AG04449 (cell line): ENCODE measurements at regions not wholly inside any gene's neighbourhood (a gene's known extent, or its start where the extent isn't known, plus 50 kb on each side); places are given as distances from the start of the nearest gene placed in this dataset.

Source experiments
- CTCF ChIA-PET: fragments of 350-600 bp; formaldehyde crosslinking; extraction: SDS; loops from one replicate; lab custom pipeline; 2021; ENCODE audit warnings: antibody characterized with exemption; lab: Yijun Ruan, JAX
- POLR2A ChIA-PET: fragments of 400-600, 350-600 bp; formaldehyde crosslinking; extraction: SDS; loops from one replicate; lab custom pipeline; 2020; ENCODE audit warnings: antibody characterized with exemption, inconsistent platforms; lab: Yijun Ruan, JAX
- DNase-seq: peaks from one replicate; pipeline ENCODE4 v3.0.0-alpha.2; 2010; ENCODE audit warnings: low read depth, low spot score
- H3K4me3 ChIP-seq: 2 replicates; pipeline ENCODE4 v1.5.1; 2011; ENCODE audit warnings: low read depth, mild to moderate bottlenecking, control low read depth, low read length
- CTCF ChIP-seq: IDR thresholded peaks from one replicate; pipeline ENCODE4 v1.5.1; 2011; ENCODE audit warnings: mild to moderate bottlenecking, moderate library complexity, low read length, control low read depth, inconsistent platforms; ENCODE audit not compliant: insufficient read depth; ENCODE audit errors: missing control alignments

- ChIA-PET CTCF (interaction anchor here (1.9 to 2.3 kb wide), 3 partner anchors 127 to 223 kb away, joined by 5 to 10 read pairs (median 7); no protein-coding TSS in a partner anchor), POLR2A (no interaction called here)
- DNase-seq = no peak
- H3K4me3 ChIP-seq = no peak overlapping the region
- no peak for TF ChIP-seq CTCF
Measured at GRCh38 chr18:49731860-49732311, 81.4 kb downstream of the ACAA2 start.

- DNase-seq = no peak
- ChIA-PET CTCF (interaction anchor here (2.3 kb wide), 2 partner anchors 172 to 222 kb away, joined by 7 to 10 read pairs; no protein-coding TSS in a partner anchor), POLR2A (no interaction called here)
- no peak for TF ChIP-seq CTCF
- H3K4me3 ChIP-seq = no peak overlapping the region
Measured at GRCh38 chr18:49731421-49731841, 81.9 kb downstream of the ACAA2 start.

- TF ChIP-seq CTCF = no peak
- POLR2A ChIA-PET = no interaction called here
- H3K4me3 ChIP-seq = no peak overlapping the region
- CTCF ChIA-PET = interaction anchor here (2.3 kb wide), 2 partner anchors 172 to 222 kb away, joined by 7 to 10 read pairs; no protein-coding TSS in a partner anchor
- no peak for DNase-seq
Measured at GRCh38 chr18:49730951-49731391, 82.4 kb downstream of the ACAA2 start.

- H3K4me3 ChIP-seq = no peak overlapping the region
- no peak for DNase-seq
- POLR2A ChIA-PET = no interaction called here
- CTCF ChIA-PET = interaction anchor here (0.6 to 2.2 kb wide), 12 partner anchors 10 to 169 kb away, joined by 3 to 9 read pairs (median 4); no protein-coding TSS in a partner anchor
- TF ChIP-seq CTCF = peak; percentile 54
Measured at GRCh38 chr18:49728542-49728941, 84.8 kb downstream of the ACAA2 start.

GRCh38 chr18:49727816-49728215, 85.5 kb downstream of the ACAA2 start:
- POLR2A ChIA-PET = no interaction called here
- CTCF ChIA-PET = interaction anchor here (0.7 to 2.2 kb wide), 8 partner anchors 18 to 168 kb away, joined by 3 to 8 read pairs (median 4); no protein-coding TSS in a partner anchor
- no peak for TF ChIP-seq CTCF
- DNase-seq = no peak
- no peak overlapping the region for H3K4me3 ChIP-seq

- ChIA-PET CTCF (interaction anchor here (0.8 to 2.2 kb wide), 10 partner anchors 8 to 167 kb away, joined by 3 to 8 read pairs (median 4); no protein-coding TSS in a partner anchor), POLR2A (interaction anchor here (0.7 to 1.0 kb wide), 3 partner anchors 20 to 36 kb away, joined by 3 to 9 read pairs (median 3); no protein-coding TSS in a partner anchor)
- no peak for TF ChIP-seq CTCF
- no peak for DNase-seq
- H3K4me3 ChIP-seq = no peak overlapping the region
Measured at GRCh38 chr18:49726675-49726963, 86.7 kb downstream of the ACAA2 start.
